Stimulated activated CD4-positive, alpha-beta T cell treated with anti-CD3 and anti-CD28 coated beads, Interleukin-4, amount 100 ng/mL, for 4 hours (primary cell): ENCODE measurements at regions not wholly inside any gene's neighbourhood (a gene's known extent, or its start where the extent isn't known, plus 50 kb on each side); places are given as distances from the start of the nearest gene placed in this dataset.

Source experiments
- DNase-seq, 2 experiments: peaks; one replicate each; pipeline ENCODE4 v3.0.0-alpha.2; 2020

GRCh38 chr4:11264841-11265240, 163.9 kb downstream of the HS3ST1 start:
- no peak for DNase-seq

- no peak for DNase-seq
Observed at GRCh38 chr4:11264346-11264745, 164.3 kb downstream of the HS3ST1 start.

GRCh38 chr4:11263208-11263607, 165.5 kb downstream of the HS3ST1 start:
- no peak for DNase-seq

- no peak for DNase-seq
Observed at GRCh38 chr4:11261066-11261850, 167.4 kb downstream of the HS3ST1 start.

GRCh38 chr4:11259837-11260236, 168.9 kb downstream of the HS3ST1 start:
- no peak for DNase-seq

- DNase-seq: no peak
Observed at GRCh38 chr4:11252149-11252548, 176.5 kb downstream of the HS3ST1 start.

GRCh38 chr4:11250510-11250909, 178.2 kb downstream of the HS3ST1 start:
- no peak for DNase-seq

- no peak for DNase-seq
Observed at GRCh38 chr4:11232015-11232414, 196.7 kb downstream of the HS3ST1 start.

GRCh38 chr4:11230866-11231265, 197.8 kb downstream of the HS3ST1 start:
- no peak for DNase-seq

- no peak for DNase-seq
Observed at GRCh38 chr4:11228530-11228929, 200.2 kb downstream of the HS3ST1 start.

GRCh38 chr4:11223311-11223710, 205.4 kb downstream of the HS3ST1 start:
- no peak for DNase-seq

GRCh38 chr4:11218692-11219091, 210.0 kb downstream of the HS3ST1 start:
- DNase-seq: no peak

GRCh38 chr4:11216520-11216919, 212.2 kb downstream of the HS3ST1 start:
- no peak for DNase-seq

- no peak for DNase-seq
Observed at GRCh38 chr4:11214281-11214680, 214.4 kb downstream of the HS3ST1 start.

GRCh38 chr4:11209826-11210225, 218.9 kb downstream of the HS3ST1 start:
- DNase-seq: no peak

- no peak for DNase-seq
Observed at GRCh38 chr4:11201256-11201655, 227.4 kb downstream of the HS3ST1 start.

GRCh38 chr4:11198516-11199305, 230.0 kb downstream of the HS3ST1 start:
- no peak for DNase-seq

- no peak for DNase-seq
Observed at GRCh38 chr4:11197631-11198341, 230.9 kb downstream of the HS3ST1 start.

GRCh38 chr4:11196927-11197522, 231.7 kb downstream of the HS3ST1 start:
- no peak for DNase-seq

GRCh38 chr4:11194431-11194830, 234.3 kb downstream of the HS3ST1 start:
- DNase-seq: no peak

GRCh38 chr4:11189756-11190155, 238.9 kb downstream of the HS3ST1 start:
- DNase-seq: no peak

- no peak for DNase-seq
Observed at GRCh38 chr4:11183356-11183740, 245.3 kb downstream of the HS3ST1 start.
